ENCODE measurements at regions not wholly inside any gene's neighbourhood (a gene's known extent, or its start where the extent isn't known, plus 50 kb on each side); places are given as distances from the start of the nearest gene placed in this dataset.
"Not testable (repeated sequence)": the region's sequence is repeated elsewhere in the genome, so short reads cannot be mapped to it uniquely, and the experiment has no call there.

DNA sequence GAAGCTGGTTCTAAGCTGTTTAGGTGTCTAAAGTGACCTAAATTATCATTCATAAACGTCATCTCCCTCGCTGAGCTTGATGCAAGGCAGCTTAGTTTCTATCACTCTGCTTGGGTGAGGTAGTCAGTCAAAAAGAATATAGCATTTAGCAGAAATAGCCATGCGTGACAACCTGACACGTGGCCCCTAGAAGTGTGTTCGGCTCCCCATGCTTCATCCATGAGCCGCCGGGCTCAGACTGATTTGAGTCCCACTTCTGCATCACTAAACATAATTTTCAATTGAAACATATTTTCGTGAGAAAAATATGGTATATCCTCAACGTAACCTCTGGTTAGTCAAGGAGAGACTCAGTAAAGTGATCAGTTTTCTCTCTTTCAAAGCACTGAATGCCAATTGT lies 459.8 kb downstream of the IRS2 start:
- DNase-seq (ENCODE audit: low spot score): no peak

GRCh38 chr13:109323338-109323737 lies 463.0 kb downstream of the IRS2 start:
- no peak for DNase-seq (ENCODE audit: low spot score)

GRCh38 chr13:109318945-109319590 lies 467.3 kb downstream of the IRS2 start:
- no peak for DNase-seq (ENCODE audit: low spot score)

DNA sequence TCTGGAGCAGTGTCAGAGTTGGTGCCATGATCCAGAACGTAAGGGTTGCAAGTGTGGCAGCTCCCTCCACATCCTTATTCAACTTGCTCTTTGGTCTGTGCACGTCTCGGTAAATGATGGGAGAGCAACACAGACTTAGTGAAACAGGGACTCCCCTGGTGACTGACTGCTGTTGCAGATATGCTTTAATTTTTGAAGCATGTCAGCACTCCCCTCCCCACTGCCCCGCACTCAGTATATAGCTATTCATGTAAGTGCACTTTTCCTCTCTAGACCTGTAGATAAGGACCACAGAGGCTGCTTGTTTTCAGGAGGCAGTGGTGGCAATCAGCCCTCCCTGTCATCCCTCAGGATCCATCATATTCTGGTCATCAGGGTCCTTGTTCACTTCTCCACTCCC lies 470.9 kb downstream of the IRS2 start:
- no peak for DNase-seq (ENCODE audit: low spot score)

DNA sequence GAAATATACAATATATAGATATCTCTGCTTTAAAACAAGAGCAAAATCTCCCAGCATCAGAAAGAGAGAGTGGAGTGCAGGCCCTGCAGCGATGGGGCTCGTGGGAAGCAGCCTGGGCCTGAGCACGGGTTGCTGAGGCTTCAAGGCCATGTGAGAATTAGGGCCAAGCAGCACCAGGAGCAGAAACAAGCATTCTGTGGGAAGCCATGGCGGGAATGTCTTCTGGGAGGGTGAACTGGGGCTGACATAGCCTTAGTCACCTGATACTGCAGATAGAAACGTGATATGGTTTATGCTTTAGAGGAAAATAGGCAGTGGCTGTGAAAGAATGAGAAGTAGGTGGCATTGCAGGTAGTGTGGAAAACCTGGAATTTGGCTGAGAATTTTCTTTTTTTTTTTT lies 472.3 kb downstream of the IRS2 start:
- no peak for DNase-seq (ENCODE audit: low spot score)

GRCh38 chr13:109312399-109312798 lies 474.0 kb downstream of the IRS2 start:
- DNase-seq (ENCODE audit: low spot score): no peak

GRCh38 chr13:109311431-109311976 lies 474.9 kb downstream of the IRS2 start:
- not testable (repeated sequence) for DNase-seq (ENCODE audit: low spot score)

DNA sequence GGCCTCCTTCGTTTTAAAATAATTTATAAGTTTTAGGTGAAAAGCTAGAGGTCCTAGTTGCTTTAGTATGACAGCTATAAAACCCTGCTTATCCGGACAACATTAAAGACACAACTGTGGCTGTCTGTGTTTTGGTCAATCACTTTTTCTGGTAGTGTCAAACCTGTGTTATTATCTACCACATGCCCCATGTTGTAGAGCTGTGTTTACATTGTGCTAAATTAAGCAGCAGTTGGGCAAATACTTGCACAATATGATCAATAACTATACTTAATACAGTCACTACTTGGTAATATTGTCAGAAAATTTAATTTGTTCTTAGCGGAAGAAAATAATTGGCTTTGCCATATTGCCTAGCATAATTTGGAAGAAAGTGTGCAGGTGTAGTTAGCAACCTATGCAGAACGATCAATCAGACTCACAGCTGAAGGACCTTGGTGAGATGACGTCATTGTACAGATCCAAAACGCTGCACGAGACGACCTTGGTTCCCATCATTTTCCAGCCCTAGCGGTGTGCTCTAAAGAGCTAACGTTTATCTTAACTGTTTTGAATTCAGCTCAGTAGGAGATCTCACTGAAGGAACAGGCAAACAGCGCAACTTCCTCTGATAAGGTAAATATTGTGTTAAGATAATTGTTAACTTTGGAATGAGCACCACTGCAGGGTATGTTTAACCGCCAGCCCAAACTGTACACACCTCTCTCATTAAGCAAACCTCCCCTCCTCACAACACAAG lies 476.6 kb downstream of the IRS2 start:
- DNase-seq (ENCODE audit: low spot score): no peak

DNA sequence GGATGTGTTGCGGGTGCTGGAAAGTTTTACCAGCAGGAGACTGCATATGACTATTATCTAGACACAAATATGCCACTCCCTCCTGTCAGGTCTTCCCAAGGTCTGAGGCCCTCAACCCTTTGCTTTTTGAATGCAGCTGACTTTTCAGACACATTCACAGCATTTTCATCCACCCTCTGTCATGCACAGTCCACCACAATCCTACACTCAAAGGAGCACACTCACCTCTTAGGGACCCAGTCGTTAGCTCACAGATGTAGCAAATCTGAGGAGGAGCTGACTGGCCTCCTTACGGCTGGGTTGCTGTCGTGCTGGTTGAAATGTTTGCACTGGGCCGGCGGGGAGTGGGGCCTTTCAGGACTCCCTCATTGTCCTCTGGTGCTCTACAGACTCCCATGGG lies 479.4 kb downstream of the IRS2 start:
- no peak for DNase-seq (ENCODE audit: low spot score)

DNA sequence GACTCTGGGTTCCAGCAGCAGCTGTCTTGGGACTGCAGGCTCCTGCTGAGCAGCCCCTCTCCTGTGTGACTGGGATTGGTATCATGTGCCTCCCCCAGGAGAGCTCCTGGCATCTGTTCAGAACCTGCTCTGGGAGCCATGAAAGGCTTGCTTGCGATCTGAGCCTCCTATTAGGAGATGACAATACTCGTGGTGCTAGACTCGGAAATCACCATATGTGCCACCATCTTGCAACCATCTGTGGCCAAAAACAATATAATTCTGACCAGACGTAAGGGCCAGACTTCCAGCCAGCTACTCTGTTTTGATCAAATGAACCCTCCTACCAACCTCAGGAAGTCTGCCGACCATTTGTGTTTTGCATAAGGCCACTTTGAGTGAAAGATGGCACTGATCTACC lies 484.7 kb downstream of the IRS2 start:
- DNase-seq (ENCODE audit: low spot score): no peak

DNA sequence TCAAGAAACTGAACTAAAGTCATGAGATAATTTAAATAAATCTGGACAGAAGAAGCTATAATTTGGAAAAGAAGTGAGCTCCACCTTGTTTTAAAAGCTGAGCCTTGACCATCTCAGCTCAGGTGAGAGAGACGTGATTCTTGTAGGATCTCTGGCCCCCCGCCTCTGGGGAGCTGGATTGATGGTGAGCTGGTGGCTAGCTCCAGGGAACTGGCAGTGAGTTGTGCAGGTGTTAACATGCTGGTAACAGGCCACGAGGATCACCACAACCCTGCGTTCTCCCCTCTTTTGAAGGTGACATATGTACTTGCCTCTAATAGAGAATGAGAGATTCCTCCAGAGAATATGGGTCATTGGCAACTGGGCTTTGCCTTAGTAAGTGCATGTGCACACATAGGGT lies 485.1 kb downstream of the IRS2 start:
- DNase-seq (ENCODE audit: low spot score): no peak

GRCh38 chr13:109297628-109298027 lies 488.8 kb downstream of the IRS2 start:
- DNase-seq (ENCODE audit: low spot score): peak; percentile 88

- no peak for DNase-seq (ENCODE audit: low spot score)
These were observed 493.2 kb downstream of the IRS2 start for GRCh38 chr13:109293166-109293565.

- DNase-seq (ENCODE audit: low spot score): no peak
These were observed 498.2 kb downstream of the IRS2 start for GRCh38 chr13:109288151-109288709.

GRCh38 chr13:109287553-109287952 lies 498.8 kb downstream of the IRS2 start:
- DNase-seq (ENCODE audit: low spot score): no peak

- DNase-seq (ENCODE audit: low spot score): no peak
These were observed 500.8 kb downstream of the IRS2 start for GRCh38 chr13:109285586-109285985.

GRCh38 chr13:109281903-109282635 lies 504.3 kb downstream of the IRS2 start:
- no peak for DNase-seq (ENCODE audit: low spot score)

DNA sequence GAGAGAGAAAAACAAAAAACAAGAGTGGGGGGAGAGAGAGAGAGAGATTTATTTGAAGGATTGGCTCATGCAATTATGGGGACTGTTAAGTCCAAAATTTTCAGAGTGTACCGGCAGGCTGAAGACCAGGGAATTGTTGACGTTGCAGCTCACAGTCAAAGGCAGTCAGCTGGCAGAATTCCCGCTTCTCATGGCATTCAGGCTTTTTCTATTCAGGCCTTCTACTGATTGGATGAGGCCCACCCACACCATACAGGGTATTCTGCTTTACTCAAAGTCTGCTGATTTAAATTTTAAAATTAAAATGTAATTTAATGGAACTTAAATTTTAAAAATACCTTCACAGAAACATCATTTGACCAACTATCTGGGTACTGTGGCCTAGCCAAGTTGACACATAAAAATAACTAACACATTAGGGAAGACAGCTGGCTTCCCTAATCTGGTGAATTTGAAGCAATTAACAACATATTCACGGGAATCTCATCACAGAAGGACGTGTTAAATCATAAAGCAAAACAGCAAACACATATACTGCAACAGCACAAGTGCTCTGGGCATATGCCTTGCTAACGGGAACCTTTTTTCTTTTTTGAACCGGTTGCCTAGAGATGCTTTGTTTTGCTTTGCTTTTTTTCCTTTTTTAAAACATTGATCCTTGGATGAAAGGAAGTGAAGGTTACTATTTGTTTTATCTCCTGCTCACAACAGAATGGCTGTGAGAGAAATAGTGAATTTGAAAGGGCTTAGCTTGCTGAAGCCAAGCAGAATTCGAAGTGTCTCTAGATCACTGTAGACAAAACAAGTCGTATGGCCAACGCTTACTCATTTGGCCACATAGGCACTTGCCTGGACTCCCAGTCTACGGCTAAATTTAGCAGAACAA lies 505.1 kb downstream of the IRS2 start:
- no peak for DNase-seq (ENCODE audit: low spot score)

GRCh38 chr13:109276261-109276660 lies 510.1 kb downstream of the IRS2 start:
- DNase-seq (ENCODE audit: low spot score): no peak

GRCh38 chr13:109275852-109276251 lies 510.5 kb downstream of the IRS2 start:
- no peak for DNase-seq (ENCODE audit: low spot score)

- no peak for DNase-seq (ENCODE audit: low spot score)
These were observed 511.1 kb downstream of the IRS2 start for GRCh38 chr13:109275139-109275745.
